UCSD-AML1 (cell line): ENCODE measurements at regions not wholly inside any gene's neighbourhood (a gene's known extent, or its start where the extent isn't known, plus 50 kb on each side); places are given as distances from the start of the nearest gene placed in this dataset.
"Not testable (repeated sequence)": the region's sequence is repeated elsewhere in the genome, so short reads cannot be mapped to it uniquely, and the experiment has no call there.

Experiments
- DNase-seq: peaks from one replicate; lab custom pipeline; 2025; ENCODE audit not compliant: unreplicated experiment; lab: John Stamatoyannopoulos, UW

DNA sequence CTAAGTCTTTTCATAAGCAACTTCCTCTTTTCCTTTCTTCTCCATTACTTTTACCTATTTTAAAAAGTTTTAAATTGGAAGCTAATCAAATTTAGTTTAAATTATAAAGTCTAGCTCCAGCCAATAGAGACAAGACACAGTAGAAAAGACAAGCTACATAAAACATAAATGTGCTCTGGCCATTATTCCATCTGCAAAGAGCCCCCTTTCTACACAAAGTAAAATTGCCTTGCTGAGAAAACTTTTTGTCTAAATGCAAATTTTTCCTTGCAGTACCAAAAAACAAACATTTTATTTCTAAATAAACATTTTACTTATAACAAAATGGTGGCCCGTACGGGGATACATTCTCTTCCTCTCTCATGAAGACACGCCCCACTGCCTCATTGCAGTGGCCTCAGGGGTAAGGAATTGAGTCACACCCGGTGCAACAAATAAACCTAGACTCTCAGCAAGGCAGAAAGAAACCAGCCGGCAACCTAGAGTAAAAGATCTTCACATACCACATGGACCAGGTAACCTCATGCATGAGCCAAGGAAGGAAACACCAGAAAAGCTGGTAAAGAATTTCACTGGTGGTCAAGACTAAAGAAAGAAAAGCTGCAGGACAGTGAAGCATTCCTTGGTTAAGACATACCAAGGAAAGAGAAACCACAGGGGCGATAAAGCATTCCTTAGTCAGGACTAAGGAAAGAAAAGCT lies 71.6 kb upstream of the ZNF746 start:
- DNase-seq = no peak

DNA sequence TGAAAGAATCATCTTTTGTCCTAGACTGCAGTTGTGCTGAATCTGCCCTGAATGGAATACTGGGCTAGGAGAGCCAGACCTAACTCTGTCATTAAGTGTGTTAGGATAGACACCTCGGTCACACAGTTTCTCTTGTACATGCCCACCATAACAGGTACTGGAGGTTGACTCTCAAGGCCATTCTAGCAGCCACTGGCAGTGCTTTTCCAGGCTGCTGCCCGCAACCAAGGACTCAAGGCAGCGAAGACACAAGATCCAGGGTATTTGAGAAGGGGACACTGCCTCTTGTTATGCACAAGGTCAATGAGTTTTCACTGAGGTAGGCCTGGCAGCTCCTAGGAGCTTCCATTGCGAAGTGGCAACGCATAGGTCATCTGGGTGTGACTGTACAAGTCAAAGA lies 70.6 kb upstream of the ZNF746 start:
- no peak for DNase-seq

DNA sequence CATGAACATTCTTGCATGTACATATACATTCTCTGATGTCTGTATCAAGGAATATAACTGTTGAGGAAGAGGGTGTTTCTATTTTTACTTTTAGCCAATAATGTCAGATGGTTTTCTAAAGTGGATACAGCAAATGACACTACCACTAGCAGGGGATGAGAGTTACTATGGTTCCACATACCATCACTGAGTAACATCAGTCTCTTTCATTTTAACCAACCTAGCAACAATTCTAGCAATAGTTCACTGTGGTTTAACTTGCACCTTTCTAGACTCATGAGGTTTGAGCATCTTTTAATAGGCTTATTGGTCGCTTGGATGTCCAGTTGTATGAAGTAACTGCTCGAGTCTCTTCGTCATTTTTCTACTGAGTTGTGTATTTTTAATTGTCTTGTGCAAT lies 68.5 kb upstream of the ZNF746 start:
- no peak for DNase-seq

DNA sequence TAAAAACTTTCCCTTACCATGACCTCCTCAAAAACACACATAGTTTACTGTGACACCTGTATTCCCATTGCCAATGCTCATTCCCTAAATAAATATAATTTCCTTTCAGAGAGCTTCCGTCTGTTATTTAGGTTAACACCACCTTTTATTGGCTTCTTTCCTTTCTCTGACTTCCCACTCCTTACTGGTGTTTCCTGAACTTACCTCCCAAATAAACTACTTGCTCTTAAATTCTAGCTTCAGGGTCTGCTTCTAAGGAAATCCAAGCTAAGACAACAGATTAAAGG lies 67.4 kb upstream of the ZNF746 start:
- no peak for DNase-seq

DNA sequence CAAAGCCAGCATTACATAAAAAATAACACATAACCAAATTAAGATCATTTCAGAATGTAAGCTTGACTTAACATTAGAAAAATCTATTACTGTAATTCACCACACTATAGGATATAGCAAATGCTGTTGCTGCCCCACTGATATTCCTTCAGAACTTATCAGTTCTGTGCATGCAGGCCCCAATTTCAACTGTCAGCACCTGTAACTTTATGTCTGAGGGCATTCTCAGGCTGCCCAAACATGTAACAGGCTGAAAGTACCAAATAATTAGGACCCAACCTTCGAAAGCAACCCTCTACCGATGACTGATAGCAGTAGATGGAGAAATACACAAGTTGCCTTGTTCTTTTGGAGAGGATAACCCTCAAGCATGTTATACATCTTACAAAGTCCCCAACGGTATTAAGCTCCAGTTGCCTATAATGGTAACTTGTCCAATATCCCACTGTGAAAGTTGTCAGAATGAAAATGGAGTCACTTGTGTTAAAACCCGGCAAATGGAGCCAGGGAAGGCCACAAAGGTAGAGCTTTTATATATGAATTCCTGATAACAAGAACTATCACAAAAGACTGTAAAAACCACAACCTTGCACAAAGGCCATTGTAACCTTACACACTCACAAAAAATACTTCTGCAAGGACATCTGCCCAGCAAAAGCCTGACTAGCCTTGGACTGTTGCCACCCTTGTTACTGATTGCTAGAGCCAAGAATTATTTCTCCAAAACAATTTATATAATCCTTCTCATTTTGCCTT lies 66.9 kb upstream of the ZNF746 start:
- no peak for DNase-seq

DNA sequence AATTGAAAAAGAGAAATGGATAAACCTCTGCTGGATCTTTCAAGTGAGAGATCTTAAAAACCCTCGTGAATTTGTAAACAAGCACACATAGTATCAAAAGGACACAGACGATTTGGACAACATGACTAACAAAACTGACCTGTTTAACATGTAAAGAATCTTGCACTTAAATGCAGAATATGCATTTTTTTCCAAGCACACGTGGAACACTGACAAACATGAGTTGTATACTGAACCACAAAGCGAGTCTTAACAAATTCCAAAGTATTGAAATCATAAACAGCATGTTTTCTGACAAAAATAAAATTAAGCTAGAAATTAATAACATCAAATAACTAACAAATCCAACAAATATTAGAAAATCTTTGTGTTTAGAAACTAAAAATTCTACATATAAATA lies 65.0 kb upstream of the ZNF746 start:
- DNase-seq = no peak

DNA sequence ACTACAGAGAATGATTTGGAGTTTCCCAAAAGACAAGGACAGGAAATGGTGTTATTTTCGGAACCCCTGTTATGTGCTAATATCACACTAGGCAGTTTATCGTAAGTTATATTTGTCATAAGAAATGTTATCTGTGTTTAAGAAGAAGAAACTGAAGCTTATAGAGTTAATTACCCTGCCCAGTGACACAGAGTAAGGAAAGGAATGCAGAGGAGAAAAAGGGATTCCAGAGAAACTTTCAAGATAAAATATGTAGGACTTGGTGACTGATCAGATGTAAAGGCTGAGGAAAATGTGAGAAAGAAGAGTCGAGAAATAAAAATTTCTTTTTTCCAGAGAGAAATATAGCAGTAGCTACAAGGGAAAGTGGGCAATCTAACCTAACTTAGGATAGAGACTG lies 63.5 kb upstream of the ZNF746 start:
- no peak for DNase-seq

DNA sequence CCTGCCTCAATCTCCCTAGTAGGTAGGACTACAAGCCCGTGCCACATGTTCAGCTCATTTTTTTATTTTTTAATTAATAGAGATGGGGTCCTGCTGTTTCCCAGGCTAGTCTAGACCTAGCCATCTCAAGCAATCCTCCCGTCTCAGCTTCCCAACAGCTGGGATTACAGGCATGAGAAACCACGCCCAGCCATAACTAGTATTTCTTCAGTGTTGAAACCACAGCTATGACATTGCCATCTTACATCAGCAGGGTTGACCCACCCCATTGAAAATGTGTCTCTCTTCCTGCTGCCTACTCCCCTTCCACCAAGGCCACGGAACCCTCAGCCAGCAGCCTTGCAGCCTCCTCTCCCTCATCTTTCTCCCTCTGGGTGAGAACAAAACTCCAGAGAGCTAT lies 62.1 kb upstream of the ZNF746 start:
- no peak for DNase-seq

DNA sequence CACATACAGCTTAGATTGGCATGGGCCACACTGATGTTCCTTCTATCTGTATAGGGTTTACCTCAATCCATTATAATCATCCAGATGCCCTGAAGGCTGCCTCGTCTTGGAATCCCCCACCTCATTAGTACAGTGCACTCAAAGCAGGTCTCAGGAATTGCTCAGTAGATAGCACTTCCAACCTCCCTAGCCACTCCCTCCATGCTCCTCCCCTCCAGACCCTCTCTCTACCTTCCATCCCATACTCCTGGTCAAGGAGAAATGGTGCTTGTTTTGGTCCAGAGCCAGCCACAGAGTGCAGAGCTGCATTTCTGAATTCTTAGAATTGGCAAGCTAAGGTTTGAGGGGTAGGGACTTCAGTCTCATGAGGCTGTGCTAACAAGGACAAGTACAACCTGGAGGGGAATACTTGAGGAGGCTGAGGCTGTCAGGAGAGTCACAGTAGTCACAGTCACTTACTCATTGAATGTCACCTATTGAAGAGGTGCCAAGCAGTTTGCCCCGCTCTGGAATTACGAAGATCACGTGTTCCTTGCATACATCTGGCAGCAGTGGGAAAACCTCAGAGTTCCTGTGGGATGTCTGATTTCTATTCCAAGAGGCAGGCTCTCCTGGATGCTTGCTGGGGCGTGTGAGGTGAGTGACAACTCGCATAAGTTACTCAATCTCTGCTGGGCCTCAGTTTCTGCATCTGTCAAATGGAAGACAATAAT lies 60.7 kb upstream of the ZNF746 start:
- DNase-seq = no peak

DNA sequence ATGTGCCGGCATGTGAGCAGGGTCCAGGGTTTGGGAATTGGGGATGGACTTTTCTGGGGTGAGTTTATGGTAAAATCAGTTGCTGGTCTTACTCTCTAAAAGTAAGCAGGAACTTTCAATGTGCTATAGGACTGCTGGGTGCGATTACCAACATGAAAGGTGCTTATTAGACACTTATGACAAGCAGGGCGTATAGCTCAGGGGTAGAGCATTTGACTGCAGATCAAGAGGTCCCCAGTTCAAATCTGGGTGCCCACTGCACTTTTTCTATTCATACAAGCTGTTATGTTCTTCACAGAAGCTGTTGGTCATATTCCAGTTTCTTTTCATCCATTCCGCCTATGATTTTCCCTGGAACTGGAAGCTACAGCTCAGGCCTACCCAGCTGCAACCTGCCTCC lies 58.9 kb upstream of the ZNF746 start:
- DNase-seq = not testable (repeated sequence)

DNA sequence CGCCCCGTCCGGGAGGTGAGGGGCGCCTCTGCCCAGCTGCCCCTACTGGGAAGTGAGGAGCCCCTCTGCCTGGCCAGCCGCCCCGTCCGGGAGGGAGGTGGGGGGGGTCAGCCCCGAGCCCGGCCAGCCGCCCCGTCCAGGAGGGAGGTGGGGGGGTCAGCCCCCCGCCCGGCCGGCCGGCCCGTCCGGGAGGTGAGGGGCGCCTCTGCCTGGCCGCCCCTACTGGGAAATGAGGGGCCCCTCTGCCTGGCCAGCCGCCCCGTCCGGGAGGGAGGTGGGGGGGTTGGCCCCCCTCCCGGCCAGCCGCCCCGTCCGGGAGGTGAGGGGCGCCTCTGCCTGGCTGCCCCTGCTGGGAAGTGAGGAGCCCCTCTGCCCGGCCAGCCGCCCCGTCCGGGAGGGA lies 57.2 kb upstream of the ZNF746 start:
- DNase-seq = not testable (repeated sequence)

DNA sequence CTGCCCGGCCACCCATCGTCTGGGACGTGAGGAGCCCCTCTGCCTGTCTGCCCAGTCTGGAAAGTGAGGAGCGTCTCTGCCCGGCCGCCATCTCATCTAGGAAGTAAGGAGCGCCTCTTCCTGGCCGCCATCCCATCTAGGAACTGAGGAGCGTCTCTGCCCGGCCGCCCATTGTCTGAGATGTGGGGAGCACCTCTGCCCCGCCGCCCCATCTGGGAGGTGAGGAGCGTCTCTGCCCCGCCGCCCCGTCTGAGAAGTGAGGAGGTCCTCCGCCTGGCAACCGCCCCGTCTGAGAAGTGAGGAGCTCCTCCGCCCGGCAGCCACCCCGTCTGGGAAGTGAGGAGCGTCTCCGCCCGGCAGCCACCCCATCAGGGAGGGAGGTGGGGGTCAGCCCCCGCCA lies 56.4 kb upstream of the ZNF746 start:
- not testable (repeated sequence) for DNase-seq

DNA sequence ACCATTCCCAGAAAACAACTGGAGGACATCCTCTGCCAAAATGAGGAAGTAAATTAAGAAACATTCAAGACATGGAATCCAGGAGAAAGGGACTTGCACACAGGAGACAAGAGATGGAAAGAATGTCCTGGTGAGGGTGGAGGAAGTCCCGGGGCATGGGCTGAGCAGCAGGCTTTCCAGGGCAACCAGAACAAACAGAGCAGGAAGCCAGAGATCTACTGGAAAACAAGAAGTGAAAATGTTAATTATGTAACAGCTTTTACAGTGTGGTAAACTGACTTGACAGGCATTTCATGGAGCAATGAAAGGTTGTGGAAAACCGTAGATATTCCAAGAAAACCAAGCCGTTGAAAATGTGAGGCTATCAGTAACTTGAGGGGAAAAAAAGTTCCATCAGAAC lies 55.2 kb upstream of the ZNF746 start:
- no peak for DNase-seq
